ENCODE measurements at regions not wholly inside any gene's neighbourhood (a gene's known extent, or its start where the extent isn't known, plus 50 kb on each side); places are given as distances from the start of the nearest gene placed in this dataset.

DNA sequence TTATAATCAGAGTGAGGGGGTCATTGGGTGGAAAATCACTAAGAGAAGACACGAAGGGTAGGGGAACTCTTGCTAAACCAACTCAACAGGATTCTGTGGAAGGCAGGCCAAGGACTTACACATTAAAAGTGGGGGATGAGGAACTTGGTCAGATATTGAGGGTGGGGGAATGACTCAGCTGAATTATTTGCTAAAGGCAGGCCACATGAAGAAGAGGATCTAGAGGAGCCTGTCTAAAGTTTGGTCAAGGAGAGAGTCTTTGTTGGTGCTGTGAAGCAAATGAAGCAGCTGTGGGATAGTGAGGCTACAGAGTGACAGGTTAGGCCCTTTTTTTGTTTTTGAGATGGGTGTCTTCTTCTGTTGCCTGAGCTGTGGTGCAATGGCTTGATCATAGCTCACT, 63.9 kb upstream of the SPRY4 start:
- TF ChIP-seq, protein P1, sequence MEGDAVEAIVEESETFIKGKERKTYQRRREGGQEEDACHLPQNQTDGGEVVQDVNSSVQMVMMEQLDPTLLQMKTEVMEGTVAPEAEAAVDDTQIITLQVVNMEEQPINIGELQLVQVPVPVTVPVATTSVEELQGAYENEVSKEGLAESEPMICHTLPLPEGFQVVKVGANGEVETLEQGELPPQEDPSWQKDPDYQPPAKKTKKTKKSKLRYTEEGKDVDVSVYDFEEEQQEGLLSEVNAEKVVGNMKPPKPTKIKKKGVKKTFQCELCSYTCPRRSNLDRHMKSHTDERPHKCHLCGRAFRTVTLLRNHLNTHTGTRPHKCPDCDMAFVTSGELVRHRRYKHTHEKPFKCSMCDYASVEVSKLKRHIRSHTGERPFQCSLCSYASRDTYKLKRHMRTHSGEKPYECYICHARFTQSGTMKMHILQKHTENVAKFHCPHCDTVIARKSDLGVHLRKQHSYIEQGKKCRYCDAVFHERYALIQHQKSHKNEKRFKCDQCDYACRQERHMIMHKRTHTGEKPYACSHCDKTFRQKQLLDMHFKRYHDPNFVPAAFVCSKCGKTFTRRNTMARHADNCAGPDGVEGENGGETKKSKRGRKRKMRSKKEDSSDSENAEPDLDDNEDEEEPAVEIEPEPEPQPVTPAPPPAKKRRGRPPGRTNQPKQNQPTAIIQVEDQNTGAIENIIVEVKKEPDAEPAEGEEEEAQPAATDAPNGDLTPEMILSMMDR (IDR thresholded peaks at IDR 0.05) = no peak
- no peak for TF ChIP-seq POLR2A (IDR thresholded peaks at IDR 0.05)

Data from right lobe of liver (tissue), 4 donors.